ENCODE measurements at regions not wholly inside any gene's neighbourhood (a gene's known extent, or its start where the extent isn't known, plus 50 kb on each side); places are given as distances from the start of the nearest gene placed in this dataset.

- no peaks in the 10 kb centered on the region for H3K9me3 ChIP-seq
- H3K36me3 ChIP-seq (ENCODE audit: low read depth): no peaks in the 10 kb centered on the region
- intact Hi-C loops (cut with DNase I, micrococcal nuclease): no loop called here
- no peak overlapping the region for H3K4me3 ChIP-seq
- no peak for ATAC-seq
- TF ChIP-seq CTCF (IDR thresholded peaks at IDR 0.05): no peak
- H3K4me1 ChIP-seq (ENCODE audit: low read depth): no peaks in the 10 kb centered on the region
- no peak for DNase-seq
Measured at GRCh38 chr3:118408431-118408830, 626.2 kb downstream of the IGSF11 start.

GRCh38 chr3:118412503-118412902, 622.1 kb downstream of the IGSF11 start:
- no peak for ATAC-seq
- Histone ChIP-seq H3K9me3 (peaks cover 2% of the 10 kb centered on the region), H3K4me3 (no peak overlapping the region), H3K36me3 (ENCODE audit: low read depth) (no peaks in the 10 kb centered on the region), H3K4me1 (ENCODE audit: low read depth) (no peaks in the 10 kb centered on the region)
- DNase-seq: no peak
- intact Hi-C loops (cut with DNase I, micrococcal nuclease): no loop called here
- TF ChIP-seq CTCF (IDR thresholded peaks at IDR 0.05): no peak

GRCh38 chr3:118425272-118425837, 609.3 kb downstream of the IGSF11 start:
- no peaks in the 10 kb centered on the region for H3K4me1 ChIP-seq (ENCODE audit: low read depth)
- ATAC-seq: no peak
- TF ChIP-seq CTCF (IDR thresholded peaks at IDR 0.05): no peak

DNA sequence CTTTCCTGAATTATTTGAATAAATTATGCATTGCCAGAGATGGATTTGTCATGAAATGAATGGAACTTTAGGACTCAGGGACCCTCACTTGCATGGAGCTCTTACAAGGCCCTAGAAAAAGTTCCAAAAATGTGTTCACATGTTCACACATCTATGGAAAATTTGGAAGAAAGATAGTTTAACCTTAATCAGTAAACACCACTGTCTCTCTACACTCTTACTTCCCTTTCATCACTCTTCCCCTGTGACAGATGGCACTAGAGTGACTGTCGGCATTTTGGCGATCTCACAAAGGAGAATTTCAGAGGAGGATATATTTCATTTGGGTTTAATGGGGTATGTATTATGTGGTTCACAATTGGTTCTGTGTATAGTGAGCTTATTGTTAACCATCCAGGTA, 600.8 kb downstream of the IGSF11 start:
- intact Hi-C loops (cut with DNase I, micrococcal nuclease): no loop called here
- H3K4me1 ChIP-seq (ENCODE audit: low read depth): no peaks in the 10 kb centered on the region

More at GRCh38 chr3:118425272-118425837, 609.3 kb downstream of the IGSF11 start:
- Histone ChIP-seq H3K4me3 (no peak overlapping the region), H3K36me3 (ENCODE audit: low read depth) (no peaks in the 10 kb centered on the region), H3K9me3 (no peaks in the 10 kb centered on the region)
- intact Hi-C loops (cut with DNase I, micrococcal nuclease): no loop called here
- no peak for DNase-seq

DNA sequence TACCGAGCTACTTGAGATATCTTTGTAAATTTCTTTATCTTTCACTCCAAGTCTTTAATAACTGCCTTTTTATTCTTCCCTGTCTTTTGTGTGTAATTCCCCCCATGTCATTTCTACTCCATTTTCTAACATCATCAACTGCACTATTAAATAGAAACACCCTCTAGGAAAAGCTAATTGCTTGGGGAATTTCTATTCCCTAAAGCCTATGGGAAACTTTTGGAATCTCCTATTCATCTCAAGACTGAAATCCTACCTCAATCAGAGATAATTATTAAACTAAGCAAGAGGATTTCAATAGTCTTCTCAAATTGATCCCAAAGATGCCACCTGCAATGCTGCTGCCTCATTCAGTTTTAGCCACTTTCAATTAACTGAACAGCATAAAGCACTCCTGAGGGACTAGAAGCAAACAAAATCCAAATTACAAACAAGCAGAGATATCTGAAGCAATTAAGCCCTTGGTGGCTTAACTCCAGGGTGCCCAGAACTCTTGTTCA, 598.7 kb downstream of the IGSF11 start:
- intact Hi-C loops (cut with DNase I, micrococcal nuclease): no loop called here
- TF ChIP-seq CTCF (IDR thresholded peaks at IDR 0.05): no peak
- no peak for ATAC-seq
- H3K4me3 ChIP-seq: no peak overlapping the region
- H3K9me3 ChIP-seq: no peaks in the 10 kb centered on the region
- no peaks in the 10 kb centered on the region for H3K4me1 ChIP-seq (ENCODE audit: low read depth)
- no peaks in the 10 kb centered on the region for H3K36me3 ChIP-seq (ENCODE audit: low read depth)
- DNase-seq: no peak

More for the DNA sequence above, 600.8 kb downstream of the IGSF11 start:
- TF ChIP-seq CTCF (IDR thresholded peaks at IDR 0.05): no peak
- Histone ChIP-seq H3K4me3 (no peak overlapping the region), H3K9me3 (no peaks in the 10 kb centered on the region), H3K36me3 (ENCODE audit: low read depth) (no peaks in the 10 kb centered on the region)
- no peak for ATAC-seq
- DNase-seq: no peak
